ENCODE measurements at regions not wholly inside any gene's neighbourhood (a gene's known extent, or its start where the extent isn't known, plus 50 kb on each side); places are given as distances from the start of the nearest gene placed in this dataset.

DNA sequence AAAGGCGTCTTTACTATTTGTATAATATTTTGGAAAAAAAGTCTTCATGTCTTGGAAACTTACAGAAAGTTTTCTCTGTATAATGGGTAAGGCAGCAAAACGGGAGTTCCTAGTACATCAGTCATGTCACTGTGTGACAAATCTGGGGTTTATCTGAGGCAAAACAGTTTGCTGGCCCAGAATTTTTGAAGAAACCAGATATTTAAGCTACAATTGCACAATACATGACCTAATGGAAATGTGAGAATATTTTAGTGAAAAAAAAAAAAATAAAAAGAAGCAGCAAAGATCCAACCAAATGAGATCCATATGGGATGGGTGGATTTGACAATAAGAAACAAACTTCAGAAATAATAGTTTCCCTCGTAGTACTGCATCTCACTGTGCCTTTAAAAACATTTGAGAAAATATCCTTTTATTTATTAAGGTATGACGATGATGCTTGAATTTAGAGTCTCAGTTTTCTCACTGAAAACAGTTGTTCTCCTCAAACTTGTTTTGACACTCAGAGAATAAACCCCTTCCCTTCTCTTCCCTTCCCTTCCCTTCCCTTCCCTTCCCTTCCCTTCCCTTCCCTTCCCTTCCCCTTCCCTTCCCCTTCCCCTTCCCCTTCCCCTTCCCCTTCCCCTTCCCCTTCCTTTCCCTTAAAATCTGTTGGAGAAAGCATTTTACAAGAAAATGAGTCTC, 180.5 kb upstream of the TUT7 start:
- Mint-ChIP-seq H3K27me3 (peaks cover 9 to 25% of the 10 kb centered on the region in 2 donors), H3K9me3 (no peaks in the 10 kb centered on the region), H3K27ac (no peak overlapping the region), H3K4me1 (ENCODE audit: low read depth in 2 of 2) (no peaks in the 10 kb centered on the region), H3K4me3 (no peak overlapping the region), H3K36me3 (no peaks in the 10 kb centered on the region)
- no peak for DNase-seq (ENCODE audit: low spot score)
- no peak for ATAC-seq

DNA sequence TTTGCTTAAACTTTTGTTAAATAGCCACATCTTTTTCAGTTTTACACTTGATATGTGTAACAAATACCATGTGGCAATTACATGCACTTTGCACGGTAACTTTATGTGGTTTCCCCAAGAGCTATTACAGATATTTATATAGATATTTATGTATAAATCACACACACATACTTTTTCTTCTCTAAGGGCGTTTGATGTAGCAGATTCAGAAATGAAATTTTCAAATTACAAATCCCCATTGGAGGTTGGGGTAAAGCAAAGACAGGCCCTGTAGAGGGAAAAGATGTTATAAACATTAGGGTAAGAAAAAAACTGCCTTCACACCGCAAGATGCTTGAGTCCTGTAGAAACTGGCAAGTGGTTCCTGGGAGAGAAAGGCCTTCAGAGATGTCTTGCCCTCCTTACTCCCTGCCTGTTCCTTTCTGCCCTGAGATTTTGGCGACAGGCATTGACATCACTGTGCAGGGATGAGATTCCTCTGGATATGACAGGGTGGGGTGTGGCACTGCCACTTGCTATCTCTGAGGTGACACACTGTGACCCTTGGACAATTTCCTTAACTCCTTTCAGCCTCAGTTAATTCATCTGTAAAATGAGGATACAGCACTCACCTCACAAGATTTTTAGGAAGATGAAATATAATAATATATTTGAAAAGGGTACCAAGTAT, 177.9 kb upstream of the TUT7 start:
- DNase-seq (ENCODE audit: low spot score) (no peak), ATAC-seq (no peak)
- no peaks in the 10 kb centered on the region for H3K4me1 Mint-ChIP-seq (ENCODE audit: low read depth in 2 of 2)
- no peaks in the 10 kb centered on the region for H3K36me3 Mint-ChIP-seq
- H3K27me3 Mint-ChIP-seq, result peaks cover 16 to 41% of the 10 kb centered on the region in 2 donors
- no peak overlapping the region for H3K27ac Mint-ChIP-seq
- no peaks in the 10 kb centered on the region for H3K9me3 Mint-ChIP-seq
- H3K4me3 Mint-ChIP-seq, result no peak overlapping the region

DNA sequence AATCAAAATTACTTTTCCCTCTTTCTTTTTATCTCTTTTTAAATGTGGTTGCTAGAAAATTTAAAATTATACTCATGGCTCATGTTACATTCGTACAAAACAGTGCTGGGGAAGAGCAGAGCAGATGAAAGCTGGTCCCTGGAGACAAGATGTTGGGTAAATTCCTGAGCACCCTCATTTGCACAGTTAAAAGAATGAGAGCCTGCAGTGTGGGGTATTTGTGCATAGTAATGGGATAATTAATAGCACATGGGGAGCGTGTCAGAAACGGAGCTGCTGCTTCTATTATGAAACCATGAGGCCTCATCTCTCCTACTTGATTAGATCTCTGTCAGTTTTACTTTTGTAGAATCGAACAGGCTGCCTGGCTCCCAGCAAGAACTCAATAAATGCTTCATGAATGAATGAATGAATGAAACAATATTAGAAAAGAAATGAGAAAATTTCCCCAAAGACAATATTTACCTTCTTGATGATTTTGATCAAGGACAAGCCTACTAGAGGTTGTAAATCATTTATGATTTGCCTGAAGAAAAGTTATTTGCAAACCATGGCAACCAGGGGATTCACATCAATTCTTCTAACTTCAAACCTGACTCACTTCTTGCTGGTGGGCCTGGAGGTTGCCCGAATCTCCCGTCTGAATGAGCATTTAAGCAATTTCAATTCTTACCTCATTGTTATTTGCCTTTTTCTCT, 177.2 kb upstream of the TUT7 start:
- H3K27ac Mint-ChIP-seq, result no peak overlapping the region
- no peak overlapping the region for H3K4me3 Mint-ChIP-seq
- peaks cover 16 to 43% of the 10 kb centered on the region in 2 donors for H3K27me3 Mint-ChIP-seq
- ATAC-seq (no peak), DNase-seq (ENCODE audit: low spot score) (no peak)
- H3K4me1 Mint-ChIP-seq (ENCODE audit: low read depth in 2 of 2), result no peaks in the 10 kb centered on the region
- H3K9me3 Mint-ChIP-seq, result no peaks in the 10 kb centered on the region
- no peaks in the 10 kb centered on the region for H3K36me3 Mint-ChIP-seq

DNA sequence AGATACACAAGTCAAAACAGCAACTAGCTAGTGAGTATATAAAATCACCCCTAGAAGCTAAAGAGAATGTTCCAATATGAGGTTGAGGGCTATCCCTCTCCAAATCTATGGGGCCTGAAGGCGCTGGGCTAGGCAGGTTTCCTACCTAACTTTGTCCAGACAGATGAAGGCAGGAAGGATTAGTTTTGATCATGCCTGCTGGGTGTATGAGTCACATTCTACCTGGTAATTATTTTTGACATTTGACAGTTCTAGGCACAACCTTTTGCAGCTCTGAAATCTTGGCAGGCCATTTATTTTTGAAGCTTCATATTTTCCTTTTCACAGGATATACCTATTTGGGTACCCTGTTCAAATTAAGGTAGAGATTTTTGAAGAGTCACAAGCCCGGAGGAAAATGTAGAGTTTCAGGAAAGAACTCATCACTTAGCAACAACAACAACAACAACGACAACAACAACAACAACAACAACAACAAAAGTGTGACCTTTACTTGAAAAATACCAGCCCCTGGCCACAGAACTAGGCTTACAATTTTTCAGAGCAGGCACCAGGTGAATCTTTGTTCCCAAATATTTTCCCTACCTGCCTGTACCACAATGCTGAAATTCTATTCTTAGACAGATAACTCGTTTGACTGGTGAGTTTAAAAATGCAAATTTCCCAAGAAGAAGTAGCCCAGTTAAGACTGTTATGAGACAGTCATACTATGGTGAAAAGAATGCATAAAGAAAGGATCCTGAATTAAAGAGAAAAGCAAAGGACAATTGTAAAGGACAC, 175.5 kb upstream of the TUT7 start:
- Mint-ChIP-seq H3K4me1 (ENCODE audit: low read depth in 2 of 2) (no peaks in the 10 kb centered on the region), H3K4me3 (no peak overlapping the region), H3K27ac (no peak overlapping the region), H3K27me3 (peaks cover 20 to 42% of the 10 kb centered on the region in 2 donors), H3K9me3 (no peaks in the 10 kb centered on the region), H3K36me3 (no peaks in the 10 kb centered on the region)
- DNase-seq (ENCODE audit: low spot score) (no peak), ATAC-seq (no peak)

DNA sequence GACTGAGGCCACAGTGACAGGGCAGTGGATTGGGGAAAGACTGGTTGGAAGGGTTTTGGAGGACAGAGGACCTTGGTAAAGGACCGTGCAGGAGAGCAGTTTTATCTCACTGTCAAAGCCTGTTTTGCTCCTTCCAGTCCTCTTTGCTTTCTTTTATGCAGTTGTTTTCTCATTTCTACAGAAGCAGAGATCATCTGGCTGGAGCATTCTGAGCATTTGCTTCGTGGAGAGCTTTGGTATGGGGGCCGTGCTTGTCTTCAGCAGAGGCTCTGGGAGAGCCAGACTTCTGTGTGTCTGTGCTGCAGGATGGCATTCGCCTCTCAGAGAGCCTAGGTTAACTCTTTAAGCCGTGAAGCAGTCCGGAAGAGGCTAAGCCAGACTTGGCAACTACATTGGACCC, 171.8 kb upstream of the TUT7 start:
- H3K4me1 Mint-ChIP-seq (ENCODE audit: low read depth in 2 of 2), result no peaks in the 10 kb centered on the region
- H3K27ac Mint-ChIP-seq, result no peak overlapping the region
- DNase-seq (ENCODE audit: low spot score) (no peak), ATAC-seq (no peak)
- no peaks in the 10 kb centered on the region for H3K36me3 Mint-ChIP-seq
- H3K4me3 Mint-ChIP-seq, result no peak overlapping the region
- peaks cover 24 to 41% of the 10 kb centered on the region in 2 donors for H3K27me3 Mint-ChIP-seq
- H3K9me3 Mint-ChIP-seq, result no peaks in the 10 kb centered on the region

DNA sequence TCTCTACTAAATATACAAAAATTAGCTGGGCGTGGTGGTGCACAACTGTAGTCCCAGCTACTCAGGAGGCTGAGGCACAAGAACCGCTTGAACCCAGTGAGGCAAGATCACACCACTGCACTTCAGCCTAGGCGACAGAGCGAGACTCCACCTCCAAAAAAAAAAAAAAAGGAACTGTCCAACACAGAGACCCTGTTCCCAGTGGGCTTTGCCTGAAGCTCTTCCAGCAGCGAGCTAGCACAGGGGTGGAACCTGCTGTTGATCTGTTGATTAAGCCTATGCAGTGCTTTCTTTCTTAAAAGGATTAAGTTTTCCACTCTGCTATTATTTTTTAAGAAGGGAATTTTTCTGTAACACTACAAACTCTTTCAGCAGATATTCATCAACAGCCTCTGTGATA, 171.0 kb upstream of the TUT7 start:
- Mint-ChIP-seq H3K9me3 (no peaks in the 10 kb centered on the region), H3K27ac (no peak overlapping the region), H3K4me3 (no peak overlapping the region), H3K36me3 (no peaks in the 10 kb centered on the region), H3K4me1 (ENCODE audit: low read depth in 2 of 2) (no peaks in the 10 kb centered on the region), H3K27me3 (peaks cover 24 to 43% of the 10 kb centered on the region in 2 donors)
- DNase-seq (ENCODE audit: low spot score) (no peak), ATAC-seq (no peak)

DNA sequence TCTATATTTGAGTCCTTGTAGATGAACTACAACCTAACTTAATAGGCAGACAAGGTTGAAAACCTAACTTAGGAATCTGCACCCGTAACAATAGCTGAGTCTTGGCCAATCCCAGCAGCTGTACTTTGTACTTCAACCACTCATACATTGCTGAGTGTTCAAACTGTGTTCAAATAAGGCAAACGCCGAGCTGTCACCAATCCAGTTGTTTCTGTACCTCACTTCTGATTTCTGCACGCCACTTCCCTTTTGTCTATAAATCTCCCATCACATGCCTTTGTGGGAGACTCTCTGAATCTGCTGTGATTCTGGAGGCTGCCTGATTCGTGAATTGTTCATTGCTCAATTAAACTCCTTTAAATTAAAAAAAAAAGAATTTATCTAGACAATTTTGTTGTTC, 167.8 kb upstream of the TUT7 start:
- Mint-ChIP-seq H3K36me3 (no peaks in the 10 kb centered on the region), H3K4me3 (no peak overlapping the region), H3K4me1 (ENCODE audit: low read depth in 2 of 2) (no peaks in the 10 kb centered on the region), H3K9me3 (no peaks in the 10 kb centered on the region), H3K27me3 (peaks cover 16 to 23% of the 10 kb centered on the region in 2 donors), H3K27ac (no peak overlapping the region)
- no peak for ATAC-seq
- DNase-seq (ENCODE audit: low spot score), result no peak

DNA sequence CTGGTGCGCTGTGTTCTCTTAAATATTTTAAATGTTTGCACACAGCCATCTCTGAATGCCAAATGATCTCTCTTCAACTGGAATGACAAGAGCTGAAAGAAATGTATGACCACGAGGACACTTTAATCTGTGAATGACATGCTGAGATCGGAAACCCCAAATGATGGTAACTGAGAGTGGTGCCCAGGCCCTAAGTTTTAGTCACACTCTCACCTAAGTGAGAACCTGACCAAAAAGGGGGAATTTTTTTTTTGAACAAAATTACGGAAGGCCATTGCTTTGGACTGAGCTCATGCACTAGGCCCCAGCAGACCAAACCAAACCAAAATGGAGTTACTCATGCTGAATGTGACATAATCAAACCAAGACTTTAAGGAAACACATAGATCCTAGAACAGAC, 167.1 kb upstream of the TUT7 start:
- ATAC-seq (no peak), DNase-seq (ENCODE audit: low spot score) (no peak)

DNA sequence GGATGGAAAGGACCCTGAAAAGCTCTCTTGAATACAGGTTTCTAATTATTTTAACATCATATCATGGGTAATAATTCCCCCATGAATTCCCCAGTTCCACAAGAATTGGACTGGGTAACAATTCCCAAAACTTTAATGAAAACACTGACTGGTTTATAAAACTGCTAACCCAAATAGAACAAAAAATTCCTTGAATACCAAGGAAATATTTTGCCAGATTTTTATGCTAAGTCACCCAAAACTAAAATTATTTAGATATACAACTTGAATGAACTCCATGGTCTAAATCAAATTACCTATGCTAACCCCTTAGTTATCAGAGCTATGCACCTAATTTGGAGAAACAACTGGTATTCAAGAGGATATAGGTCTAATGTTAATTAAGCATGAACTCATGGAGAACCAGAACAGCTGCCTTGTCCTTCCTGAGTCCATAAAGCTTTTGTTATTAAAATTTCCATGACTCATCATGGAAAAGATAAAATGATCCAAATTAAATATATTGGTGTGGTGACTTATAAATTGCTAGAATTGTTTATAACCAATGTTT, 164.9 kb upstream of the TUT7 start:
- Mint-ChIP-seq H3K4me3 (no peak overlapping the region), H3K27me3 (peaks cover 16 to 31% of the 10 kb centered on the region in 2 donors), H3K27ac (no peak overlapping the region)

More for the DNA sequence above, 167.1 kb upstream of the TUT7 start:
- H3K4me3 Mint-ChIP-seq, result no peak overlapping the region
- H3K27me3 Mint-ChIP-seq, result peaks cover 14 to 24% of the 10 kb centered on the region in 2 donors
- H3K27ac Mint-ChIP-seq, result no peak overlapping the region
- H3K9me3 Mint-ChIP-seq, result no peaks in the 10 kb centered on the region
- H3K36me3 Mint-ChIP-seq, result no peaks in the 10 kb centered on the region
- no peaks in the 10 kb centered on the region for H3K4me1 Mint-ChIP-seq (ENCODE audit: low read depth in 2 of 2)

DNA sequence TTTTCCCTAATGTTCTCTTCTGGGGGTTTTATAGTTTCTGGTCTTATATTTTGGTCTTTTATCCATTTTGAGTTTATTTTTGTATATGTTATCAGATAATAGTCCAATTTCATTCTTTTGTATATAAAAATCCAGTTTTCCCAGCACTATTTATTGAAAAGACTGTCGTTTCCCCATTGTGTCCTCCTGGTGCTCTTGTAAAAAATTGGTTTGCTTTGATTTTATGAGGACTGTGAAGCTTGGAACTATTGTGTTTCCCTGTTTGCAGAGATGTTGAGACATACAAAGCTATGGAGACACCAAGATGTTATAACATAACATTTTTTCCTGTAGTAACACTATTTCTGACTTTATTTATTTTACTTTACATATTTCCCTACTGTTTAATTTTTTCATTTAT, 163.3 kb upstream of the TUT7 start:
- no peaks in the 10 kb centered on the region for H3K36me3 Mint-ChIP-seq
- H3K9me3 Mint-ChIP-seq, result no peaks in the 10 kb centered on the region
- H3K27me3 Mint-ChIP-seq, result peaks cover 13 to 32% of the 10 kb centered on the region in 2 donors
- H3K4me1 Mint-ChIP-seq (ENCODE audit: low read depth in 2 of 2), result no peaks in the 10 kb centered on the region
- DNase-seq (ENCODE audit: low spot score) (no peak), ATAC-seq (no peak)
- H3K4me3 Mint-ChIP-seq, result no peak overlapping the region
- no peak overlapping the region for H3K27ac Mint-ChIP-seq

More for the DNA sequence above, 164.9 kb upstream of the TUT7 start:
- ATAC-seq (no peak), DNase-seq (ENCODE audit: low spot score) (no peak)
- H3K36me3 Mint-ChIP-seq, result no peaks in the 10 kb centered on the region
- no peaks in the 10 kb centered on the region for H3K4me1 Mint-ChIP-seq (ENCODE audit: low read depth in 2 of 2)
- H3K9me3 Mint-ChIP-seq, result no peaks in the 10 kb centered on the region

DNA sequence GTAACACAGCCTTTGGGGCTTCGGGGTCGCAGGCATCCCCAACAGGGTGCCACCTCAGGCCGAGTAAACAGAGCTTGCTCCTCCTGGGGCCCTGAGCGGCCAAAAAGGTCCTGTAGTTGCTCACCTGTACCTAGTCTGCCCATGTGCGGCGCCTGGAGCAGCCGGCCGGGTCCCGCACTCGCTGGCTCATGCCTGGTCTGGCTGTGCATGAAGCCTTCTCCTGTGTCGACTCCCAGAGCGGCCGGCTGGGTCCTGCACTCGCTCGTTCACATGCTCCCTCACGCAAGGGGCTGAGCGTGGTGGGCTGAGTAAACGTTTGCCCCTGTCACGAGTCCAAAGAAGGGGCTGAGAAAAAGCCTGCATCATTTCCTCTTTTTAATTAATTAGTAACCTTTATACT, 162.4 kb upstream of the TUT7 start:
- H3K27ac Mint-ChIP-seq, result no peak overlapping the region
- no peaks in the 10 kb centered on the region for H3K36me3 Mint-ChIP-seq
- H3K4me3 Mint-ChIP-seq, result no peak overlapping the region

DNA sequence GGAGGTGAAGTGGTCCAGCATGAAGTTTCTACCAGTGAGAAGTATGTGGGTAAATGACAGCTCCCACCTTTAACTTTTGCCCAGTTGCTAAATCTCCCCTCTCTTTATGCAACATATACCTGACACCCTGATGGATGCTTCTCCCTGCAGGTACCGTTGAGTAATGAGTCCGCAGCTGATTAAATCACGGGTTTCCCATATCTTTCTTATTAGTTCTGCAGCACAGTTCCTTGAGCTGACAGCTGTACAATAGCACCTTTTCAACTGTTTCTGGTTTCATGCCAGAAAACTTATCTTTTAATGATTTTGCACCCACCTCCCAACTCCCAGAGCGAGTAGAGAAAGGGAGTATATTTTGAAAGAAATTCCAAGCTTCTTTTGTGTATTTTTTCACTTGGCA, 161.0 kb upstream of the TUT7 start:
- Mint-ChIP-seq H3K36me3 (no peaks in the 10 kb centered on the region), H3K9me3 (no peaks in the 10 kb centered on the region), H3K4me1 (ENCODE audit: low read depth in 2 of 2) (no peaks in the 10 kb centered on the region), H3K4me3 (no peak overlapping the region), H3K27ac (no peak overlapping the region), H3K27me3 (peaks cover 10 to 24% of the 10 kb centered on the region in 2 donors)
- DNase-seq (ENCODE audit: low spot score), result no peak
- ATAC-seq, result no peak

More for the DNA sequence above, 162.4 kb upstream of the TUT7 start:
- Mint-ChIP-seq H3K27me3 (peaks cover 13 to 31% of the 10 kb centered on the region in 2 donors), H3K9me3 (no peaks in the 10 kb centered on the region), H3K4me1 (ENCODE audit: low read depth in 2 of 2) (no peaks in the 10 kb centered on the region)
- ATAC-seq (peak in 1 of 2 donors; percentile 43), DNase-seq (ENCODE audit: low spot score) (no peak)

DNA sequence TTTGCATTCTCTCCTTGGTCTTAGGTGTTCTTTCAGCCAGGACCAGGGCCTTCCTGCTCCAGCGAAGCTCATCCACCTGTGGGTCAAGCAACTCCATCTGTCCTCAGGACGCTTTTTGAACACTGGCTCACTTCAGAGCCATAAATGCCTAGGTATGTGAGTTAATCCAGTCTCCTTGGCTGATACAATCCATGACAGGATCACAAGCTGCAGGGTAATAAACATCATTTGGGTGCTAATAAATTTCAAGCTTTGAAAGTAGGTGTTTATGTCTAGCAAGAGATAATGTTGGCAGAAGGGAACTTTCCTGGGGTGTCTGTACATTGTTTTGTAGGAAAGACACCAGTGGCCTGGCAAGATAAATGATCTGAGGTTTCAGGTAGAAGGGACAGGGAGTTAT, 159.2 kb upstream of the TUT7 start:
- Mint-ChIP-seq H3K36me3 (no peaks in the 10 kb centered on the region), H3K27ac (no peak overlapping the region)
- no peak for ATAC-seq

More for the DNA sequence above, 159.2 kb upstream of the TUT7 start:
- Mint-ChIP-seq H3K4me3 (no peak overlapping the region), H3K27me3 (peaks cover 12 to 24% of the 10 kb centered on the region in 2 donors), H3K9me3 (no peaks in the 10 kb centered on the region), H3K4me1 (ENCODE audit: low read depth in 2 of 2) (no peaks in the 10 kb centered on the region)
- no peak for DNase-seq (ENCODE audit: low spot score)

All from natural killer cell treated with Interleukin-12 subunit alpha and Interleukin-12 subunit beta and Interleukin-15 and Interleukin-18, amount 100 ng/mL, for 72 hours (primary cell).